Calu3 (cell line): ENCODE measurements at regions not wholly inside any gene's neighbourhood (a gene's known extent, or its start where the extent isn't known, plus 50 kb on each side); places are given as distances from the start of the nearest gene placed in this dataset.

Experiments
- BruUV-seq: library from RNA; stranded (reverse); fragments of 400-500 nt; replicated peaks from 2 replicates; lab custom pipeline; 2021; lab: Mats Ljungman, UMichigan
- CTCF ChIA-PET: fragments of 300-600 bp; sonication (Branson Sonifier 250); formaldehyde crosslinking; loops from one replicate; lab custom pipeline; 2022; ENCODE audit warnings: antibody characterized with exemption; lab: Charles Lee
- DNase-seq: peaks from one replicate; pipeline ENCODE4 v3.0.0; 2022
- H3K27ac Mint-ChIP-seq: one replicate; pipeline ENCODE4 v1.8.0; 2022; ENCODE audit warnings: mixed read lengths; ENCODE audit not compliant: unreplicated experiment
- H3K27me3 Mint-ChIP-seq: one replicate; pipeline ENCODE4 v1.8.0; 2022; ENCODE audit warnings: mixed read lengths; ENCODE audit not compliant: unreplicated experiment
- H3K36me3 Mint-ChIP-seq: one replicate; pipeline ENCODE4 v1.8.0; 2022; ENCODE audit warnings: mild to moderate bottlenecking, moderate library complexity, mixed read lengths; ENCODE audit not compliant: insufficient read depth, unreplicated experiment
- H3K4me1 Mint-ChIP-seq: one replicate; pipeline ENCODE4 v1.8.0; 2022; ENCODE audit warnings: mild to moderate bottlenecking, low read depth, mixed read lengths; ENCODE audit not compliant: unreplicated experiment
- H3K4me3 Mint-ChIP-seq: one replicate; pipeline ENCODE4 v1.8.0; 2022; ENCODE audit warnings: mild to moderate bottlenecking, low read depth, moderate library complexity, mixed read lengths; ENCODE audit not compliant: unreplicated experiment
- H3K9me3 Mint-ChIP-seq: one replicate; pipeline ENCODE4 v1.8.0; 2022; ENCODE audit warnings: low read depth, mixed read lengths; ENCODE audit not compliant: unreplicated experiment
- intact Hi-C: fragments of 100-400 bp; cut with micrococcal nuclease; formaldehyde crosslinking; loops from one replicate; pipeline ENCODE4 v1.10.0; 2022; ENCODE audit not compliant: unreplicated experiment
- TF ChIP-seq, protein P1 (sequence below): fragments of 200-600 bp; IDR thresholded peaks from one replicate; pipeline ENCODE4 v1.8.0; 2022; ENCODE audit warnings: antibody characterized with exemption; ENCODE audit not compliant: unreplicated experiment

GRCh38 chr6:105907991-105908390 lies 178.1 kb upstream of the PRDM1 start:
- Mint-ChIP-seq H3K4me3 (no peak overlapping the region), H3K4me1 (no peaks in the 10 kb centered on the region), H3K9me3 (no peaks in the 10 kb centered on the region), H3K36me3 (no peaks in the 10 kb centered on the region), H3K27ac (no peak overlapping the region), H3K27me3 (no peaks in the 10 kb centered on the region)
- CTCF ChIA-PET, result no interaction called here
- BruUV-seq, result no TSS peak
- intact Hi-C loops, result no loop called here
- no peak for DNase-seq
- TF ChIP-seq, protein P1, sequence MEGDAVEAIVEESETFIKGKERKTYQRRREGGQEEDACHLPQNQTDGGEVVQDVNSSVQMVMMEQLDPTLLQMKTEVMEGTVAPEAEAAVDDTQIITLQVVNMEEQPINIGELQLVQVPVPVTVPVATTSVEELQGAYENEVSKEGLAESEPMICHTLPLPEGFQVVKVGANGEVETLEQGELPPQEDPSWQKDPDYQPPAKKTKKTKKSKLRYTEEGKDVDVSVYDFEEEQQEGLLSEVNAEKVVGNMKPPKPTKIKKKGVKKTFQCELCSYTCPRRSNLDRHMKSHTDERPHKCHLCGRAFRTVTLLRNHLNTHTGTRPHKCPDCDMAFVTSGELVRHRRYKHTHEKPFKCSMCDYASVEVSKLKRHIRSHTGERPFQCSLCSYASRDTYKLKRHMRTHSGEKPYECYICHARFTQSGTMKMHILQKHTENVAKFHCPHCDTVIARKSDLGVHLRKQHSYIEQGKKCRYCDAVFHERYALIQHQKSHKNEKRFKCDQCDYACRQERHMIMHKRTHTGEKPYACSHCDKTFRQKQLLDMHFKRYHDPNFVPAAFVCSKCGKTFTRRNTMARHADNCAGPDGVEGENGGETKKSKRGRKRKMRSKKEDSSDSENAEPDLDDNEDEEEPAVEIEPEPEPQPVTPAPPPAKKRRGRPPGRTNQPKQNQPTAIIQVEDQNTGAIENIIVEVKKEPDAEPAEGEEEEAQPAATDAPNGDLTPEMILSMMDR, result no peak

DNA sequence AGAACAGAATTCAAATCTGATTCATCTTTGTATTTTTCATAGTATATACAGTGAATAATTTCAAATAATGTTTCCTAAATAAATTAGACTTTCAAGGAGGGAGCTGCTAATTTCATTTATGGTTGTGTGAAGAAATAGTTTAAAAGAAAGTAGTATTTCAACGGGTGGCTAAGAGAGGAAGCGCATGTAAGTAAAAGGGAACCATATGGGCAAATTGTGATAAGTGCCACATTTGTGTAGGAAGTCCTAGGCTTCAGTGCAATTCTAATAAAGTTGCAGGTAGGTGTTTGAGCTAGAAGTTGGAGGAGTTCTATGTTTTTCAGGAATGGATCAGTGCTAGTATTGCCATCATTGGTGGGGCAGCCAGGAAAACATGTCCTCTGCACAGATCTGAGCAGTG lies 178.8 kb upstream of the PRDM1 start:
- H3K4me3 Mint-ChIP-seq, result no peak overlapping the region
- no peaks in the 10 kb centered on the region for H3K4me1 Mint-ChIP-seq
- intact Hi-C loops, result no loop called here
- H3K36me3 Mint-ChIP-seq, result no peaks in the 10 kb centered on the region
- TF ChIP-seq, protein P1, result no peak
- no peaks in the 10 kb centered on the region for H3K9me3 Mint-ChIP-seq
- BruUV-seq, result no TSS peak
- no peaks in the 10 kb centered on the region for H3K27me3 Mint-ChIP-seq
- no peak overlapping the region for H3K27ac Mint-ChIP-seq
- no peak for DNase-seq
- CTCF ChIA-PET, result no interaction called here

GRCh38 chr6:105902401-105903031 lies 183.6 kb upstream of the PRDM1 start:
- Mint-ChIP-seq H3K27me3 (no peaks in the 10 kb centered on the region), H3K36me3 (no peaks in the 10 kb centered on the region), H3K4me3 (no peak overlapping the region), H3K9me3 (no peaks in the 10 kb centered on the region), H3K4me1 (no peaks in the 10 kb centered on the region), H3K27ac (no peak overlapping the region)
- DNase-seq, result no peak
- CTCF ChIA-PET, result no interaction called here
- TF ChIP-seq, protein P1, result no peak
- no TSS peak for BruUV-seq
- intact Hi-C loops, result no loop called here

DNA sequence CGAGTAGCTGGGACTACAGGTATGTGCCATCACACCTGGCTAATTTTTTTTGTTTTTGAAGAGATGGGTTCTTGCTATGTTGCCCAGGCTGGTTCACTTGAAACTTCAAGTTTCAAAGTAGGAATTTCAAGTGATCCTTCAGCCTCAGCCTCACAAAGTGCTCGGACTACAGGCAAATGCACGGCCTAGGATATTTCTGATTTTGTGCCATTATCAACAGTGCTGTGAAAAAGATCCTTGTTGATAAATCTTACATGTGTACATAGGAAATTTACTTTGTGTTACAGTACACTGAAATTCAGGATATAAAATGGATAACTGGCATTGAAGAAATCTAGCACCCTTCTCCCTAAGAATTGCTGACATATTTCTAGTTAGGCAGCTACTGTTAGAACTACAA lies 184.6 kb upstream of the PRDM1 start:
- Mint-ChIP-seq H3K27me3 (no peaks in the 10 kb centered on the region), H3K36me3 (no peaks in the 10 kb centered on the region), H3K27ac (no peak overlapping the region), H3K9me3 (no peaks in the 10 kb centered on the region), H3K4me1 (no peaks in the 10 kb centered on the region), H3K4me3 (no peak overlapping the region)
- TF ChIP-seq, protein P1, result no peak
- intact Hi-C loops, result no loop called here
- no TSS peak for BruUV-seq
- CTCF ChIA-PET, result no interaction called here
- no peak for DNase-seq
